K562 (cell line): ENCODE measurements at regions not wholly inside any gene's neighbourhood (a gene's known extent, or its start where the extent isn't known, plus 50 kb on each side); places are given as distances from the start of the nearest gene placed in this dataset.

Source experiments
- ZFPM2 ChIP-seq: fragments of 250-450 bp; sonication (Bioruptor Pico); IDR thresholded peaks from 2 replicates; pipeline ENCODE4 v1.5.1; 2022; ENCODE audit warnings: mild to moderate bottlenecking
- TF ChIP-seq, protein P1 (sequence below), 2 experiments: fragments of 450-650 bp; formaldehyde crosslinking in 1 of 2; IDR thresholded peaks; 2 replicates each; pipeline versions ENCODE4 v1.4.0 to v1.6.1; 2014 to 2020; ENCODE audit warnings: mild to moderate bottlenecking in 2 of 2, borderline replicate concordance in 1 of 2, low read depth in 1 of 2
- TF ChIP-seq, protein P2 (sequence below), 3 experiments: IDR thresholded peaks in 2 of 3; conservative IDR thresholded peaks in 1 of 3; 2 replicates each; pipeline ENCODE4 v1.5.1; 2011 to 2012; ENCODE audit warnings: low read length in 3 of 3, mild to moderate bottlenecking in 3 of 3, control low read depth in 2 of 3, improper control_type of control experiment in 1 of 3, inconsistent platforms in 1 of 3, low read depth in 1 of 3, mixed read lengths in 1 of 3, moderate library complexity in 1 of 3; ENCODE audit not compliant: insufficient read depth in 2 of 3

DNA sequence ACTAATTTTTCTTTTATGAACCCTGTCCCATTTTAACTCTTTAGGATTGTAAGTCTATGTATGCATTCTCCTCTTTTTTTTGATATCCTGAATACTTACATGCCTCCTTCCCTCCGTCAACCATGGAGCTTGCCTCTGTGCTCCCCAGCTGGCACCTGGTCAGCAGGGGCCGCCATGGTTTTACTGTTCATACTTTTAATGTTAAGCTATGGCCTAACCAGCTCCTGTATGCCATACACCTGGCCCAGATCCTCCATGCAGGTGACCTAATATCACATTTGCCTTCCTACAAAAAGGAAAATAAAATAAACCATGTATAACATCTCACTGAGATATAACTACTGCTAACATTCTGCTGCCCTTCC, 283.1 kb upstream of the TRIB2 start (continued):
- TF ChIP-seq, protein P1, sequence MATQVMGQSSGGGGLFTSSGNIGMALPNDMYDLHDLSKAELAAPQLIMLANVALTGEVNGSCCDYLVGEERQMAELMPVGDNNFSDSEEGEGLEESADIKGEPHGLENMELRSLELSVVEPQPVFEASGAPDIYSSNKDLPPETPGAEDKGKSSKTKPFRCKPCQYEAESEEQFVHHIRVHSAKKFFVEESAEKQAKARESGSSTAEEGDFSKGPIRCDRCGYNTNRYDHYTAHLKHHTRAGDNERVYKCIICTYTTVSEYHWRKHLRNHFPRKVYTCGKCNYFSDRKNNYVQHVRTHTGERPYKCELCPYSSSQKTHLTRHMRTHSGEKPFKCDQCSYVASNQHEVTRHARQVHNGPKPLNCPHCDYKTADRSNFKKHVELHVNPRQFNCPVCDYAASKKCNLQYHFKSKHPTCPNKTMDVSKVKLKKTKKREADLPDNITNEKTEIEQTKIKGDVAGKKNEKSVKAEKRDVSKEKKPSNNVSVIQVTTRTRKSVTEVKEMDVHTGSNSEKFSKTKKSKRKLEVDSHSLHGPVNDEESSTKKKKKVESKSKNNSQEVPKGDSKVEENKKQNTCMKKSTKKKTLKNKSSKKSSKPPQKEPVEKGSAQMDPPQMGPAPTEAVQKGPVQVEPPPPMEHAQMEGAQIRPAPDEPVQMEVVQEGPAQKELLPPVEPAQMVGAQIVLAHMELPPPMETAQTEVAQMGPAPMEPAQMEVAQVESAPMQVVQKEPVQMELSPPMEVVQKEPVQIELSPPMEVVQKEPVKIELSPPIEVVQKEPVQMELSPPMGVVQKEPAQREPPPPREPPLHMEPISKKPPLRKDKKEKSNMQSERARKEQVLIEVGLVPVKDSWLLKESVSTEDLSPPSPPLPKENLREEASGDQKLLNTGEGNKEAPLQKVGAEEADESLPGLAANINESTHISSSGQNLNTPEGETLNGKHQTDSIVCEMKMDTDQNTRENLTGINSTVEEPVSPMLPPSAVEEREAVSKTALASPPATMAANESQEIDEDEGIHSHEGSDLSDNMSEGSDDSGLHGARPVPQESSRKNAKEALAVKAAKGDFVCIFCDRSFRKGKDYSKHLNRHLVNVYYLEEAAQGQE (IDR thresholded peaks at IDR 0.05; ENCODE audit: borderline replicate concordance): peak; percentile 20; the same call in 1 of the 2 replicates
- TF ChIP-seq, protein P1 (CRISPR knock-in tag; IDR thresholded peaks at IDR 0.05; ENCODE audit: low read depth): no peak
- TF ChIP-seq, protein P2, sequence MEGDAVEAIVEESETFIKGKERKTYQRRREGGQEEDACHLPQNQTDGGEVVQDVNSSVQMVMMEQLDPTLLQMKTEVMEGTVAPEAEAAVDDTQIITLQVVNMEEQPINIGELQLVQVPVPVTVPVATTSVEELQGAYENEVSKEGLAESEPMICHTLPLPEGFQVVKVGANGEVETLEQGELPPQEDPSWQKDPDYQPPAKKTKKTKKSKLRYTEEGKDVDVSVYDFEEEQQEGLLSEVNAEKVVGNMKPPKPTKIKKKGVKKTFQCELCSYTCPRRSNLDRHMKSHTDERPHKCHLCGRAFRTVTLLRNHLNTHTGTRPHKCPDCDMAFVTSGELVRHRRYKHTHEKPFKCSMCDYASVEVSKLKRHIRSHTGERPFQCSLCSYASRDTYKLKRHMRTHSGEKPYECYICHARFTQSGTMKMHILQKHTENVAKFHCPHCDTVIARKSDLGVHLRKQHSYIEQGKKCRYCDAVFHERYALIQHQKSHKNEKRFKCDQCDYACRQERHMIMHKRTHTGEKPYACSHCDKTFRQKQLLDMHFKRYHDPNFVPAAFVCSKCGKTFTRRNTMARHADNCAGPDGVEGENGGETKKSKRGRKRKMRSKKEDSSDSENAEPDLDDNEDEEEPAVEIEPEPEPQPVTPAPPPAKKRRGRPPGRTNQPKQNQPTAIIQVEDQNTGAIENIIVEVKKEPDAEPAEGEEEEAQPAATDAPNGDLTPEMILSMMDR (IDR thresholded peaks at IDR 0.05 in 2 of 3, conservative IDR thresholded peaks at IDR 0.05 in 1 of 3; ENCODE audit: insufficient read depth in 2 of 3, low read depth in 1 of 3, low read length in 3 of 3): peak; percentile 15 to 29 (median 21); a peak in 1 of 6 replicates
- no peak for TF ChIP-seq ZFPM2 (CRISPR knock-in tag)
